Loucy (cell line): ENCODE measurements at regions not wholly inside any gene's neighbourhood (a gene's known extent, or its start where the extent isn't known, plus 50 kb on each side); places are given as distances from the start of the nearest gene placed in this dataset.

Experiments
- H2AFZ ChIP-seq: fragments of 200-600 bp; sonication (generic); 2 replicates; pipeline ENCODE4 v1.6.0; 2016; ENCODE audit warnings: antibody characterized with exemption, mild to moderate bottlenecking, low read length, moderate library complexity
- H3F3A ChIP-seq: fragments of 200-600 bp; 2 replicates; pipeline ENCODE4 v1.6.0; 2016; ENCODE audit warnings: antibody characterized with exemption, low read depth, mild to moderate bottlenecking
- H3K27me3 ChIP-seq: fragments of 200-600 bp; sonication (generic); 2 replicates; pipeline ENCODE4 v1.6.1; 2014; ENCODE audit warnings: low read length, mild to moderate bottlenecking; ENCODE audit not compliant: insufficient read depth, poor library complexity, severe bottlenecking
- H3K36me3 ChIP-seq: fragments of 200-600 bp; sonication (generic); 2 replicates; pipeline ENCODE4 v1.6.1; 2016; ENCODE audit warnings: low read length; ENCODE audit not compliant: insufficient read depth
- H3K4me1 ChIP-seq: fragments of 200-600 bp; sonication (generic); 2 replicates; pipeline ENCODE4 v1.5.1; 2014; ENCODE audit warnings: low read length, mild to moderate bottlenecking; ENCODE audit not compliant: insufficient read depth, poor library complexity, severe bottlenecking
- H3K4me2 ChIP-seq: fragments of 200-600 bp; sonication (generic); 2 replicates; pipeline ENCODE4 v1.6.0; 2014; ENCODE audit warnings: antibody characterized with exemption, low read length, low read depth, mild to moderate bottlenecking; ENCODE audit not compliant: poor library complexity, severe bottlenecking
- H3K4me3 ChIP-seq: fragments of 200-600 bp; sonication (generic); 2 replicates; pipeline ENCODE4 v1.5.1; 2014; ENCODE audit warnings: low read length, mild to moderate bottlenecking, mixed read lengths; ENCODE audit not compliant: poor library complexity, severe bottlenecking
- H3K79me2 ChIP-seq: fragments of 200-600 bp; sonication (generic); 2 replicates; pipeline ENCODE4 v1.6.1; 2014; ENCODE audit warnings: low read length; ENCODE audit not compliant: insufficient read depth
- H3K9ac ChIP-seq: fragments of 200-600 bp; sonication (generic); 2 replicates; pipeline ENCODE4 v1.6.0; 2014; ENCODE audit warnings: mild to moderate bottlenecking, low read depth, low read length, moderate library complexity; ENCODE audit not compliant: poor library complexity, severe bottlenecking
- H3K9me2 ChIP-seq: fragments of 200-600 bp; sonication (generic); replicated peaks from 2 replicates; pipeline ENCODE4 v1.6.1; 2016; ENCODE audit warnings: low read depth, low read length, mixed read lengths
- H3K9me3 ChIP-seq: fragments of 200-600 bp; sonication (generic); 2 replicates; pipeline ENCODE4 v1.6.1; 2014; ENCODE audit warnings: mild to moderate bottlenecking, antibody characterized with exemption, low read length, low read depth; ENCODE audit not compliant: insufficient read depth
- H4K20me1 ChIP-seq: fragments of 200-600 bp; sonication (generic); 2 replicates; pipeline ENCODE4 v1.6.0; 2014; ENCODE audit warnings: antibody characterized with exemption, low read length, mild to moderate bottlenecking; ENCODE audit not compliant: insufficient read depth, poor library complexity, severe bottlenecking
- CTCF ChIP-seq: fragments of 200-600 bp; sonication (generic); conservative IDR thresholded peaks from 2 replicates; pipeline ENCODE4 v1.5.1; 2014; ENCODE audit warnings: mild to moderate bottlenecking, antibody characterized with exemption, low read length
- EZH2phosphoT487 ChIP-seq: fragments of 200-600 bp; IDR thresholded peaks from 2 replicates; pipeline ENCODE4 v1.6.1; 2018; ENCODE audit warnings: antibody characterized with exemption, mild to moderate bottlenecking, moderate library complexity, borderline replicate concordance

- Histone ChIP-seq H3K9ac (no peak overlapping the region), H2AFZ (no peak overlapping the region), H3K9me3 (peaks cover 14% of the 10 kb centered on the region; the same call in 1 of the 2 replicates), H3K4me3 (no peak overlapping the region), H3K4me1 (no peaks in the 10 kb centered on the region), H3K27me3 (no peaks in the 10 kb centered on the region), H3K9me2 (no peaks in the 10 kb centered on the region), H3K79me2 (no peaks in the 10 kb centered on the region), H3K4me2 (no peak overlapping the region), H3F3A (no peaks in the 10 kb centered on the region), H3K36me3 (no peaks in the 10 kb centered on the region), H4K20me1 (no peaks in the 10 kb centered on the region)
- TF ChIP-seq CTCF: no peak
- no peak for TF ChIP-seq EZH2phosphoT487
These were observed 840.9 kb downstream of the GALR1 start for GRCh38 chr18:78090584-78090983.

- Histone ChIP-seq H3K9me2 (no peaks in the 10 kb centered on the region), H2AFZ (no peak overlapping the region), H3K9me3 (peaks cover 6% of the 10 kb centered on the region; the same call in 1 of the 2 replicates), H3F3A (no peaks in the 10 kb centered on the region), H3K79me2 (no peaks in the 10 kb centered on the region), H3K4me1 (no peaks in the 10 kb centered on the region), H3K36me3 (no peaks in the 10 kb centered on the region), H3K4me3 (no peak overlapping the region), H3K27me3 (no peaks in the 10 kb centered on the region), H4K20me1 (no peaks in the 10 kb centered on the region), H3K4me2 (no peak overlapping the region), H3K9ac (no peak overlapping the region)
- TF ChIP-seq CTCF: no peak
- TF ChIP-seq EZH2phosphoT487: no peak
These were observed 843.3 kb downstream of the GALR1 start for GRCh38 chr18:78092901-78093300.

DNA sequence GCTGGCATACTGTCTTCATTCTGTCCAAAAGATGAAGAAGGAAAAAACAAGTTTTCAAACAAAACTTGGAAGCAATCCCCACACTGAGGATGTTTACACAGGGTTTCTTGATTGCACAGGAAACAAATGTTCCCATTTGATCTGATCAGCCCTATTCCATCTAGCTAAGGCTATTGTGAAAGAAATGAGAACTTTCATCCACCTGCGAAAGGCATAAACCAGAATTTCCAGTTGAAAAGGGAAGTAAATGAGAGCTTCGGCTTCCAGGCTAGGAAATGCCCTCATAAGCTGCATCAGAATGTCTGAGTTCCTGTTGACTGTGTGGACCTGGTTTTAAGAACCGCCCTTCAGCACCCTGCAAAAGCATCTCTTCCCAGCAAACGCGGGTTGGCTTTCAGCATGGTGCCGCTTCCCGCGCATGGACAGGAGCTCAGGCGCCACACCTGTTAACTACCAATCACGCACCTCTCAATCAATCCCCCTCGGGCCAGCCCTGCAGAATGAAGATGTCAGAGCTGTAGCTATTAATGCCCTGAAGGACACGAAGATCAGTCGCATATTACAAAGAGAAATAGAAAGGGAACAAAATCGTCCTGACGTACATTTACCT, 850.4 kb downstream of the GALR1 start:
- Histone ChIP-seq H3K4me2 (no peak overlapping the region), H4K20me1 (no peaks in the 10 kb centered on the region), H3K9me3 (no peaks in the 10 kb centered on the region; the same call in 1 of the 2 replicates), H3K9me2 (no peaks in the 10 kb centered on the region), H3K79me2 (no peaks in the 10 kb centered on the region), H3F3A (no peaks in the 10 kb centered on the region), H3K27me3 (no peaks in the 10 kb centered on the region), H2AFZ (no peak overlapping the region), H3K4me3 (no peak overlapping the region), H3K36me3 (no peaks in the 10 kb centered on the region), H3K4me1 (no peaks in the 10 kb centered on the region), H3K9ac (no peak overlapping the region)
- TF ChIP-seq EZH2phosphoT487 (no peak), CTCF (no peak)
